GM19455 (cell line): ENCODE measurements at regions not wholly inside any gene's neighbourhood (a gene's known extent, or its start where the extent isn't known, plus 50 kb on each side); places are given as distances from the start of the nearest gene placed in this dataset.

Source experiments
- ATAC-seq: cut with Tn5 transposase; IDR thresholded peaks from one replicate; pipeline ENCODE4 v1.9.1; 2021; ENCODE audit not compliant: unreplicated experiment

- ATAC-seq = no peak
These were observed 688.0 kb downstream of the KCNJ2 start for GRCh38 chr17:70857351-70857750.

GRCh38 chr17:70859829-70860228 is 690.5 kb downstream of the KCNJ2 start:
- no peak for ATAC-seq

- no peak for ATAC-seq
These were observed 693.0 kb downstream of the KCNJ2 start for GRCh38 chr17:70862295-70862694.

- no peak for ATAC-seq
These were observed 694.3 kb downstream of the KCNJ2 start for GRCh38 chr17:70863436-70864248.

- ATAC-seq = no peak
These were observed 696.9 kb downstream of the KCNJ2 start for GRCh38 chr17:70865993-70866804.

GRCh38 chr17:70868149-70868548 is 698.8 kb downstream of the KCNJ2 start:
- ATAC-seq = no peak

GRCh38 chr17:70869402-70870085 is 700.2 kb downstream of the KCNJ2 start:
- ATAC-seq = no peak

- ATAC-seq = no peak
These were observed 702.0 kb downstream of the KCNJ2 start for GRCh38 chr17:70871180-70871818.

- no peak for ATAC-seq
These were observed 702.8 kb downstream of the KCNJ2 start for GRCh38 chr17:70872103-70872502.

GRCh38 chr17:70875729-70876310 is 706.5 kb downstream of the KCNJ2 start:
- no peak for ATAC-seq

- no peak for ATAC-seq
These were observed 709.5 kb downstream of the KCNJ2 start for GRCh38 chr17:70878879-70879278.

GRCh38 chr17:70879401-70879800 is 710.1 kb downstream of the KCNJ2 start:
- ATAC-seq = no peak

GRCh38 chr17:70881093-70881492 is 711.8 kb downstream of the KCNJ2 start:
- no peak for ATAC-seq

GRCh38 chr17:70882504-70882903 is 713.2 kb downstream of the KCNJ2 start:
- ATAC-seq = no peak

GRCh38 chr17:70886648-70887047 is 717.3 kb downstream of the KCNJ2 start:
- ATAC-seq = no peak

- ATAC-seq = no peak
These were observed 719.0 kb downstream of the KCNJ2 start for GRCh38 chr17:70888324-70888723.

- ATAC-seq = no peak
These were observed 722.0 kb downstream of the KCNJ2 start for GRCh38 chr17:70891306-70891705.

- no peak for ATAC-seq
These were observed 723.2 kb downstream of the KCNJ2 start for GRCh38 chr17:70892527-70892926.

- ATAC-seq = no peak
These were observed 727.5 kb downstream of the KCNJ2 start for GRCh38 chr17:70896843-70897242.

GRCh38 chr17:70897446-70897845 is 728.1 kb downstream of the KCNJ2 start:
- ATAC-seq = no peak

GRCh38 chr17:70901870-70902269 is 732.5 kb downstream of the KCNJ2 start:
- ATAC-seq = no peak
